ENCODE measurements at regions not wholly inside any gene's neighbourhood (a gene's known extent, or its start where the extent isn't known, plus 50 kb on each side); places are given as distances from the start of the nearest gene placed in this dataset.

- no peak for DNase-seq
Observed at GRCh38 chr7:11895337-11895736, 63.3 kb upstream of the THSD7A start.

- no peak for DNase-seq
Observed at GRCh38 chr7:11896663-11897062, 64.7 kb upstream of the THSD7A start.

- DNase-seq: no peak
Observed at GRCh38 chr7:11899247-11899646, 67.2 kb upstream of the THSD7A start.

- no peak for DNase-seq
Observed at GRCh38 chr7:11910253-11910652, 78.3 kb upstream of the THSD7A start.

GRCh38 chr7:11911900-11912299 is 79.9 kb upstream of the THSD7A start:
- no peak for DNase-seq

- no peak for DNase-seq
Observed at GRCh38 chr7:11914645-11915044, 82.6 kb upstream of the THSD7A start.

- no peak for DNase-seq
Observed at GRCh38 chr7:11923376-11923930, 91.5 kb upstream of the THSD7A start.

GRCh38 chr7:11931307-11931706 is 99.3 kb upstream of the THSD7A start:
- DNase-seq: no peak

- no peak for DNase-seq
Observed at GRCh38 chr7:11934796-11935195, 102.8 kb upstream of the THSD7A start.

- no peak for DNase-seq
Observed at GRCh38 chr7:11935905-11936304, 103.9 kb upstream of the THSD7A start.

- DNase-seq: no peak
Observed at GRCh38 chr7:11946794-11947193, 114.8 kb upstream of the THSD7A start.

GRCh38 chr7:11950281-11950680 is 118.3 kb upstream of the THSD7A start:
- no peak for DNase-seq

- no peak for DNase-seq
Observed at GRCh38 chr7:11950942-11951341, 118.9 kb upstream of the THSD7A start.

GRCh38 chr7:11951909-11952308 is 119.9 kb upstream of the THSD7A start:
- no peak for DNase-seq

GRCh38 chr7:11952972-11953371 is 121.0 kb upstream of the THSD7A start:
- no peak for DNase-seq

GRCh38 chr7:11956991-11957390 is 125.0 kb upstream of the THSD7A start:
- no peak for DNase-seq

GRCh38 chr7:11957956-11958355 is 126.0 kb upstream of the THSD7A start:
- DNase-seq: no peak

GRCh38 chr7:11959121-11959520 is 127.1 kb upstream of the THSD7A start:
- DNase-seq: no peak

- DNase-seq: no peak
Observed at GRCh38 chr7:11960621-11961020, 128.6 kb upstream of the THSD7A start.

- DNase-seq: no peak
Observed at GRCh38 chr7:11969643-11970042, 137.6 kb upstream of the THSD7A start.

- DNase-seq: no peak
Observed at GRCh38 chr7:11970132-11970531, 138.1 kb upstream of the THSD7A start.

- DNase-seq: no peak
Observed at GRCh38 chr7:11985376-11985775, 153.4 kb upstream of the THSD7A start.

- no peak for DNase-seq
Observed at GRCh38 chr7:11985971-11986370, 154.0 kb upstream of the THSD7A start.

- DNase-seq: no peak
Observed at GRCh38 chr7:11988186-11988585, 156.2 kb upstream of the THSD7A start.

- no peak for DNase-seq
Observed at GRCh38 chr7:12002428-12002827, 170.4 kb upstream of the THSD7A start.

GRCh38 chr7:12004581-12004980 is 172.6 kb upstream of the THSD7A start:
- DNase-seq: no peak
